Mucosa of descending colon (tissue), 3 donors: ENCODE measurements at regions not wholly inside any gene's neighbourhood (a gene's known extent, or its start where the extent isn't known, plus 50 kb on each side); places are given as distances from the start of the nearest gene placed in this dataset.

Experiments used
- ATAC-seq: fragments of 200-7000 bp; cut with Tn5 transposase; one replicate; pipeline ENCODE4 v1.9.1; 2020; ENCODE audit warnings: mild to moderate bottlenecking, moderate library complexity
- DNase-seq, 3 donors: peaks; one replicate each; pipeline ENCODE4 v3.0.0-alpha.2; 2020
- H3K36me3 ChIP-seq: fragments of 200-600 bp; one replicate; pipeline ENCODE4 v1.8.0; 2021; ENCODE audit warnings: low read depth, mild to moderate bottlenecking
- H3K4me1 ChIP-seq: fragments of 200-600 bp; one replicate; pipeline ENCODE4 v1.8.0; 2021; ENCODE audit warnings: low read depth, mild to moderate bottlenecking
- H3K4me3 ChIP-seq: fragments of 200-600 bp; one replicate; pipeline ENCODE4 v1.8.0; 2021; ENCODE audit warnings: mild to moderate bottlenecking
- H3K9me3 ChIP-seq: fragments of 200-600 bp; one replicate; pipeline ENCODE4 v1.8.0; 2021; ENCODE audit warnings: mild to moderate bottlenecking
- intact Hi-C, 2 donors: fragments of 100-400 bp; cut with DNase I in 1 of 2; cut with micrococcal nuclease in 1 of 2; formaldehyde crosslinking; loops; one replicate each; pipeline versions ENCODE4 v1.11.0 to v1.11.1; 2022; cut with DNase I, micrococcal nuclease
- TF ChIP-seq, protein P1 (sequence below): fragments of 200-600 bp; IDR thresholded peaks from one replicate; pipeline ENCODE4 v1.8.0; 2022; ENCODE audit warnings: antibody characterized with exemption, mild to moderate bottlenecking
- donor health status: DM: no; HTN: no; CAD: no; lungs with moderate emphysema.
- donor health status: DM: no; HTN: no; CAD: no.
- donor health status: DM: no; HTN: yes; CAD: no.

- H3K4me3 ChIP-seq, result no peak overlapping the region
- TF ChIP-seq, protein P1, sequence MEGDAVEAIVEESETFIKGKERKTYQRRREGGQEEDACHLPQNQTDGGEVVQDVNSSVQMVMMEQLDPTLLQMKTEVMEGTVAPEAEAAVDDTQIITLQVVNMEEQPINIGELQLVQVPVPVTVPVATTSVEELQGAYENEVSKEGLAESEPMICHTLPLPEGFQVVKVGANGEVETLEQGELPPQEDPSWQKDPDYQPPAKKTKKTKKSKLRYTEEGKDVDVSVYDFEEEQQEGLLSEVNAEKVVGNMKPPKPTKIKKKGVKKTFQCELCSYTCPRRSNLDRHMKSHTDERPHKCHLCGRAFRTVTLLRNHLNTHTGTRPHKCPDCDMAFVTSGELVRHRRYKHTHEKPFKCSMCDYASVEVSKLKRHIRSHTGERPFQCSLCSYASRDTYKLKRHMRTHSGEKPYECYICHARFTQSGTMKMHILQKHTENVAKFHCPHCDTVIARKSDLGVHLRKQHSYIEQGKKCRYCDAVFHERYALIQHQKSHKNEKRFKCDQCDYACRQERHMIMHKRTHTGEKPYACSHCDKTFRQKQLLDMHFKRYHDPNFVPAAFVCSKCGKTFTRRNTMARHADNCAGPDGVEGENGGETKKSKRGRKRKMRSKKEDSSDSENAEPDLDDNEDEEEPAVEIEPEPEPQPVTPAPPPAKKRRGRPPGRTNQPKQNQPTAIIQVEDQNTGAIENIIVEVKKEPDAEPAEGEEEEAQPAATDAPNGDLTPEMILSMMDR, result no peak
- no peaks in the 10 kb centered on the region for H3K36me3 ChIP-seq
- no peaks in the 10 kb centered on the region for H3K9me3 ChIP-seq
- no peak for DNase-seq
- intact Hi-C loops, result no loop called here
- H3K4me1 ChIP-seq, result no peaks in the 10 kb centered on the region
- ATAC-seq, result no peak
Observed at GRCh38 chr5:110923971-110924370, 147.5 kb upstream of the TSLP start.

- TF ChIP-seq, protein P1, result no peak
Observed at GRCh38 chr5:110925398-110925797, 146.1 kb upstream of the TSLP start.

DNA sequence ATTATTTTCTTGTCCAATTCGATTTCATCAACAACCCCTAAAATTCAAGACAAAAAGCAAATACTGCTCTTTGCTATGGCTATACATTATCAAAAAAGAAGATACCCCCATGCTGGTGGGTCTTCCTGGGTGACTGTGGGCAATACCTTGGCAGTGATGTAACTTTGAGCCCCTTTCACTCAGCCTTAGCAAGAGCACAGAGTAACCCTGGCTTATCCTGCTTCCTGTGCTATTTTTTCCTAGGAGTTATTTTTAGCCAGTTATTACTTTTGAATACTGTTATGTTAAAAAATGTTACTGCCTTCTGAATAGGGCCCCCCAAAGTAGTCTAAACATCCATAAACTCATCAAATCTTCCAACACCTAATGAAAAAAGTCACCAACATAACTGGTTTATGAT is 145.6 kb upstream of the TSLP start:
- Histone ChIP-seq H3K4me1 (no peaks in the 10 kb centered on the region), H3K4me3 (no peak overlapping the region), H3K9me3 (no peaks in the 10 kb centered on the region), H3K36me3 (no peaks in the 10 kb centered on the region)
- ATAC-seq (no peak), DNase-seq (no peak)
- TF ChIP-seq, protein P1, result no peak
- intact Hi-C loops, result no loop called here

More at GRCh38 chr5:110925398-110925797, 146.1 kb upstream of the TSLP start:
- Histone ChIP-seq H3K36me3 (no peaks in the 10 kb centered on the region), H3K9me3 (no peaks in the 10 kb centered on the region), H3K4me3 (no peak overlapping the region), H3K4me1 (no peaks in the 10 kb centered on the region)
- DNase-seq (no peak), ATAC-seq (no peak)
- intact Hi-C loops, result no loop called here

DNA sequence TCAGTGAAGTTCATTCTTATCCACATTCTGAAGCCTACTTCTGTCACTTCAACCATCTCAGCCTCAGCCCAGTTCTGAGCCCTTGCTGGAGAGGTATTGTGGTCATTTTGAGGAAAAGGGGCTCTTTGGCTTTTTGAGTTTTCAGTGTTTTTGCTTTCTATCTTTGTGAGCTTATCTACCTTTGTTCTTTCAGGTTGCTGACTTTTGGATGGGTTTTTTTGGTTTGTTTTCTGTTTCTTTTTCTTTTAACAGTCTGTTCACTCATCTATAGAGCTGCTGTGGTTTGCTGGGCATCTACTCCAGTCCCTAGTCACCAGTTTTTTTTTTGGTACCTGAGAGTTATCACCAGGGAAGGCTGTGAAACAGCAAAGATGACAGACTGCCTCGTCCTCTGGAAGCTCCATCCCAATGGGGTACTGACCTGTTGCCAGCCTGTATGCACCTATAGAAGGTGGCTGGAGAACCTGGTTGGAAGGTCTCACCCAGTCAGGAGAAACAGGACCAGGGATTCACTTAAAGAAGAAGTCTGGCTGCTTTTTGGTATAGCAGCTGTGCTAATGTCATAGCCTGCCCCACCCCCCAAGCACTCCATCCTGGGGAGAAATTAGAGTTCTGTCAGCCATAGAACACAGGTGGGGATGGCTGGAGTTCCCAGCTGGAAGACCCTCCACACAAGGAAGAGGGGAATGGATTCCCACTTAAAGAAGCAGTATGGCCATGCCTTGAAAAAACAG is 138.6 kb upstream of the TSLP start:
- H3K36me3 ChIP-seq, result no peaks in the 10 kb centered on the region
- H3K9me3 ChIP-seq, result peaks cover 4% of the 10 kb centered on the region
- DNase-seq (no peak), ATAC-seq (no peak)
- no peak overlapping the region for H3K4me3 ChIP-seq
- TF ChIP-seq, protein P1, result no peak
- intact Hi-C loops, result no loop called here
- H3K4me1 ChIP-seq, result no peaks in the 10 kb centered on the region

DNA sequence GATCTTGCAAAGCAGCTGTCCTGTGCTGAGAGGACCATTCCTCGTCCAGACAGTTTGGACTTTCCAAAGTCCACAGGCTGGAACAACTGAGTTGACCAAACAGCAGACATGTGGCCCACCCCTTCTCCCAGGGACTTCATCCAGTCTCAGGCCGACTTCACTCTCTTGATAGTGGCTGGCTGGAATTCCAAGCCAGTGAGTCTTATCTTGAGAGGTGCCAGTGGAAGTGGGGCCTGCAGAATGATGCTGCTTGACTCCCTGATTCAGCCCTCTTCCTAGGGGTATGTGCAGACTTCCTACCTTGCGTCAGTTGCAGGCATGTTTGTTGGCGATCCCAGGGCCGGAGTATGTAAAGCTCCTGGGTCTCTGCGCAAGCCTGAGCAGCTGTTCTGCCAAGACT is 131.4 kb upstream of the TSLP start:
- intact Hi-C loops, result no loop called here
- no peak overlapping the region for H3K4me3 ChIP-seq
- DNase-seq, result no peak
- no peaks in the 10 kb centered on the region for H3K9me3 ChIP-seq
- no peak for ATAC-seq
- TF ChIP-seq, protein P1, result no peak
- no peaks in the 10 kb centered on the region for H3K36me3 ChIP-seq
- H3K4me1 ChIP-seq, result no peaks in the 10 kb centered on the region
